Endothelial cell of hepatic sinusoid (primary cell): ENCODE measurements at regions not wholly inside any gene's neighbourhood (a gene's known extent, or its start where the extent isn't known, plus 50 kb on each side); places are given as distances from the start of the nearest gene placed in this dataset.
"Not testable (repeated sequence)": the region's sequence is repeated elsewhere in the genome, so short reads cannot be mapped to it uniquely, and the experiment has no call there.

Source experiments
- in situ Hi-C: cut with HindIII; loops from 2 replicates; pipeline ENCODE4 v1.10.0; 2017; ENCODE audit warnings: low sequenced_read_pairs

DNA sequence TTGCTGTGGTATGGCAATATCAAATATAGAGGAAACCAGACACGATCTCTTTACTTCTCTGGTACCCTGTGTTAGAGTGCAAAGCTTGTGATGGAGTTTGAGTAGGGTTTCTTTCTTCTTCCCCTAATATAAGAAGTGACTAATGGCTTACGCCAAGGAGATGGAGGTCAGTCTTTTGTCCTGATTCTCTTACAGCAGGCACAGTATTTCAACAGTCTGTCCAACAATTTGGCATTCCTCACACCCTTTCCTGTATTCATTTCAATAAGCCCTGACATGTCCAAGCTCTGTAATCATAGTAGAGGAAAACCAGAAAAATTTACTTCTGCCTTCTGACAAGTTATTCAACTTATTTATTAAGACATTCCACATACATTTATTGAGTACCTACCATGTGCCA is 546.2 kb downstream of the TMEM135 start:
- in situ Hi-C loops, result no loop called here

DNA sequence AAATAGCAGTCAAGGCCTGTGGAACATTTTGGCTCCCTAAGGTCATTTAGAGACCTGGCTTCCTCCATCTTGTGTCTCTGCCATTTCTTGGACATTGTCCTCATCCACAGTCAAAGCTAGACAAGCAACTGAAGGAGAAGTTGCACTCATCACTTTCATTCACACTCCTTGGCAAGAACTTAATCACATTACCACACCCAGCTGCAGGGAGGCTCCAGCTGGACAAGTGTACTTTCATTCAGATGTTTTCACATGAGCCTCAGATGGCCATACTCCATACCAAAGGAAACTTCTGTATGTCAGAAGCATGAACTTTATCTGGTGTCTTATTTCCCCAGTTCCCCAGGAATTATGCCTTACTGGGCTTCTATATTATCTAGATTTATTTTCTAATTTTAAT is 537.4 kb downstream of the TMEM135 start:
- in situ Hi-C loops, result no loop called here

DNA sequence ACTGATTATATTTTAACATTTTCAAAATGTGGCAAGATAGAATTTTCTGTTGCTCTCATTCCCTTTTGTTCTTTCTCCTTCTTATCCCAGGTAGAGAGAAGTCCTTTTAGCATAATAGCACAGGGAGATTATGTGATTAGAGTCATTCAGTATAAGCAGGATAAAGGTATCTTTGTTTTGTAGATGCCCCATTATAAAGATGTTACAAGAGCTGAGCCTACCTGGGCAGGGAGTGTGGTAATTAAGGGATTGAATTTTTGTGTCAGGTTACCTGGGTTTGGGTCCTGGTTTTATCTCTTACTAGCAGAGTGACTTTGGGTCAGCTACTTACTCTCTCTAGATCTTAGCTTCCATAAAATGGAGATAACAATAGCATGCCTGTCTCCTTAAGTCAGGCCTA is 536.5 kb downstream of the TMEM135 start:
- in situ Hi-C loops, result no loop called here

- in situ Hi-C loops, result no loop called here
Observed at GRCh38 chr11:87573708-87574107, 536.0 kb downstream of the TMEM135 start.

DNA sequence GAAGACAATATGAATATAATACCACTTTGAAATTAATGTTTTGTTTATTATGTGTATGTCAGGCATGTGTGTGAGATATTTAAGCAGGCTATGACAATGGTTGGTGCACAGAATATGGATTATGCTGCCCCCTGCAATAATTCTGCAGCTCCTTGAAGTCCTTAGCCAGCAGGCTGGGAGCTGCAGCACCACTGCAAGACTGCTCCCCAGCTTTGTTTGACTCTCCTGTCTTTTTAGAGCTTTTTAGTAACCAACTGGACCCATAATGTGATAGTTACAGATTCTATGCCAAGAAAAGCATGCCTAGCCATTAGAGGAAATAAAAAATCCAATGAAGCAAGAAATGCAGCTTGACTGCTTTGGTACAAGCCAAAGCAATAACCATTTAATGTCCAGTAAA is 535.1 kb downstream of the TMEM135 start:
- in situ Hi-C loops, result no loop called here

- in situ Hi-C loops, result no loop called here
Observed at GRCh38 chr11:87560352-87560751, 522.6 kb downstream of the TMEM135 start.

GRCh38 chr11:87559852-87560251 is 522.1 kb downstream of the TMEM135 start:
- in situ Hi-C loops, result not testable (repeated sequence)

- in situ Hi-C loops, result no loop called here
Observed at GRCh38 chr11:87555101-87555500, 517.4 kb downstream of the TMEM135 start.

GRCh38 chr11:87548797-87549196 is 511.1 kb downstream of the TMEM135 start:
- in situ Hi-C loops, result no loop called here

DNA sequence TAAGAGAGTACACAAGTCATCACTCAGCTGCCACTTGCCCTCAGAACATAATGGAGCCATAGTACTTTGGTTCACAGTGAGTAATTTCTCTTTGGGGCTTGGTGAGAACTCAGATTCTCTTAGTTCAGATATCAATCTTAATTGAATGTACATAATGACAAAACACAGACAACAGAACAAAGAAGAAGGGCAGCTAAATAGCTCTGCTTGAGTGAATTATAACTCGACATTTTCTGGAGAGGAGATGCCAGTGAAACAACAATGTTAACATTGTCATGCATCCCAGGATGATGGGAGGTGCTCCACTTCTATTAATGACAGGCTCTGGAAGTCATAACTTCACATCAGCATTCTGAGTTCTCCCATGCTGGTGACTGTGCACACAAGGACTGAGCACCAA is 508.1 kb downstream of the TMEM135 start:
- in situ Hi-C loops, result no loop called here

DNA sequence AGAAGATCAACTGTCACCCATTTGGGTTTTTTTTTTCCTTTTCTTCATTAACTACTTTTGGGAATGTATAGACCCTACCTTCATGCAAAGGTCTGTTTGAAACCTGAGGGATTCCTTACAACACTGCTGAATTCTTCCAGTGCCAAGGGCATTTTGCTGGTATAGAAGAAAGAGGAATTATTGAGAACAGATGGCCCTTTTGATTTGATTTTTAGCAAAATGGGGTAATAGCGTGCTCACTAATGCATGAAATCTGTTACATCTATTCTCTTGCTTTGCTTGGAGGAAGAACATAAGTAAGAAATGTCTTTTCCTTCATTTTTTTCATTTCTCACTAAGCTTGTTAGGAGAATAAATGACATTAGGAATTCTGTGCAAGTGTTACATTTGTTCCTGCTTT is 501.9 kb downstream of the TMEM135 start:
- in situ Hi-C loops, result no loop called here

DNA sequence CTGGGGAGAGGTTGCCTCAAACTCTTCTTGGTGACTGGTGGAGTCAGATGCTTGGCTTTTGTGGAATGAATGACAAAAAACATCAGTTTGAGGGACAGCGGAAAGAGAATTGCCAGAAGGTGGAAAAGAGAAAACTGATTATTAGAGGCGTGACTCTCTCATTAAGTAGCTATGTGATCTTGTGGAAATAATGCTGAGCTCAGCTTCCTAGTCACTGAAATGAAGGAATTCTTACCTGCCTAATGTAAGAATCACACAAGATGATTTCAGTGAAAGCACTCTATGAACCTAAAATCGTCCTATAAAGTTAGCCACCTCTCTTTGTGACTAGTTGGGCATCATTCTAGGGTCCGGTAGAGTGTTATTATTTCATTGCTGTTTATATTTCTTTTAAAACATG is 498.8 kb downstream of the TMEM135 start:
- in situ Hi-C loops, result no loop called here

- in situ Hi-C loops, result no loop called here
Observed at GRCh38 chr11:87536016-87536415, 498.3 kb downstream of the TMEM135 start.

DNA sequence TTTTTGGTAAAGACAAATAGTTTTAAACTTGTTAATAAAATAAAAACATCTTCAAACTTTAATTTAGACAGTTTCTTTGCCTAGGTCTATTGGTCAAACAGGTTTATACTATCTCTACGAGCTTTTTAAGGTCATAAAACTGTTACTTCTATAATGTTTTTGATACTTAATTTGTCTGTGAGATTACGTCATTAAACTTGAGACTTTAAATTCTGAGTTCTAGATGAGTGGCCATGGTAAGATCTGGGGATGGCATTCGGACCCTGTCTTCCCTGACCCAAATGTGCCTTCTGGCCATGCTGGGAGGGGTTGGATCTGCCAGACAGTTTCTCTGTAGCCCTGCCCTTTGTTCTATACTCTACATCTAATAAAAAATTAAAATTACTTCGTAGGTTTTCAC is 497.8 kb downstream of the TMEM135 start:
- in situ Hi-C loops, result no loop called here

DNA sequence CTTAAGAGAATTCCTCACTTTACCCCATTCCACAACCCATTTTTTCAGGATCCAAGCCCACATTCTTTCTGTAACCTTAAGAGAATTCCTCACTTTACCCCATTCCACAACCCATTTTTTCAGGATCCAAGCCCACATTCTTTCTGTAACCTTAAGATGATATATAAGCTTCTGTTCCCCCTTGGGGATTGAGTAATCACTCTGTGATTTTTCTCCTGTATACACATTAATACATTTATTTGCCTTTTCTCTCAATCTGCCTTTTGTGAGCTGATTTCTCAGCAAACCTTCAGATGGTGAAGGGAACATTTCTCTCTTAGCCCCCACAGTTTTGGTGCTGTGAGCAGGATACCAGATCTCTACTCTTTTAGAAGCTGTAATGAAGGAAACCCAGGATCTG is 494.1 kb downstream of the TMEM135 start:
- in situ Hi-C loops, result not testable (repeated sequence)

GRCh38 chr11:87529486-87529885 is 491.8 kb downstream of the TMEM135 start:
- in situ Hi-C loops, result no loop called here

DNA sequence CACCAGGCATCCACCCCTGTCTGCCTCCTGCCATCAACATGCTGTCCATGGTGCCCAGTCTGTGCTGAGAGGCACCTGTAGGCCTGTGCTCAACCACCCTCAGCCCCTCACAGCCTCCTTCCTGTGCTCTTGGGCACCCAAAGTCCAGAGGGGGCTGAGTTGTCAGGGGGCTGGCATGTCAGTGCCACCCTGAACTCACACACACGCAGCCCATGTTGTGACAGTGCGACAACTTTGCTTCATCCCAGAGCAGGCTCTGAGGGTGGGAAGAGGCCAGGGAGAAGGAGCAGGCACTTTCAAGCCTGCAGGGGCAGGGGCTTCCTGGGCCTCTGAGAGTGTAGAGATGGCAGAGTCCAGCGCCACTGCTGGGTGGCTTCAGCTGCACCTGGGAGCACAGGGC is 491.0 kb downstream of the TMEM135 start:
- in situ Hi-C loops, result no loop called here

DNA sequence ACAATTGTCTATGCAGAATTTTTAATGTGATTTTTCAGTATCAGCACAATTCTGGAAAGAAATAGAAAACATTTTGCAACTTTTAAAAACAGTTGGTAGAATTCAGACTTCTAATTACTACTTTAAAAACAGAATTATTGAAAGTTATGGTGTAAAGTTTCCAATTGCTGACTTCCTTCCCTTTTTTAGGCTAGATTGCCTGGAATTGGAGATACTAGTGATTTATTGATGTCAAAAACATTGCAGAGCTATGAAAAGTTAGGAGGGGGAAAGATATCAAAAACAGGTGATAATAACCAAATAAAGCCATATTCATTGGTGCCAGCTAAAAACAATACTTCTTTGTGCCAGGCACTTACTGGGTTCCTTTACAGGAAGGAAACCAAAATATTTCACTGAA is 485.5 kb downstream of the TMEM135 start:
- in situ Hi-C loops, result no loop called here

- in situ Hi-C loops, result no loop called here
Observed at GRCh38 chr11:87518266-87518665, 480.5 kb downstream of the TMEM135 start.

DNA sequence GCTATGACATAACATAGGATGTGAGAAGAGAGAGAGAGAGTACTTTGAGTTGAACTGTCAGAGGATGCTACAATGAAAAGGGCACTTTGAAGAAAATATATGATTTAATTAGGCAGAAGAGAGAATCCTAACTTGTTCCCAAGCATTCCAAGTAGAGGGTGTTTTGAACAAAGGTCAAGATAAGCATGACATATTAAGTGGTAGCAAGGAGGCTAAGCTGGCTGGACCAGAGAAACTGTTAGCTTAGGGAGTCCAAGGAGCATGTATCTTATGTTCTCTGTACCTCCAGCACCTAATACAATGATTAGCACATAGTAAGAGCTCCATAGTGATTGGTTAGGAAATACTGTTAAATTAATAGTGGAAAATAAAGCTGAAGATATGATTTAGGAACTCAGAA is 479.6 kb downstream of the TMEM135 start:
- in situ Hi-C loops, result no loop called here

GRCh38 chr11:87507722-87508121 is 470.0 kb downstream of the TMEM135 start:
- in situ Hi-C loops, result not testable (repeated sequence)

- in situ Hi-C loops, result not testable (repeated sequence)
Observed at GRCh38 chr11:87506946-87507345, 469.2 kb downstream of the TMEM135 start.

DNA sequence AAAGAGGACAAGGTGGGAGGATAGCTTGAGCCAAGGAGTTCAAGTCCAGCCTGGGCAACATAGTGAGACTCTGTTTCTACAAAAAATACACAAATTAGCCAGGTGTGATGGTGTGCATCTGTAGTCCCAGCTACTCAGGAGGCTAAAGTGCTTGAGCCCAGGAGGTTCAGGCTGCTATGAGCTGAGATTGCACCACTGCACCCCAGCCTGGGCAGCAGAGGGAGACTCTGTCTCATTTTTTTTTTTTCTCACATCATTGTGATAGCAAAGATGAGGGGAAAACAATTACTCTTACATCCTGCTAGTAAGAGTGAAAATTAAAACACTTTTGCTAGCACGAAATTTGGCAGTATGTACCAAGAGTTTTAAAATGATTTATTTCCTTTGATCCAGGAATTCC is 463.7 kb downstream of the TMEM135 start:
- in situ Hi-C loops, result no loop called here

DNA sequence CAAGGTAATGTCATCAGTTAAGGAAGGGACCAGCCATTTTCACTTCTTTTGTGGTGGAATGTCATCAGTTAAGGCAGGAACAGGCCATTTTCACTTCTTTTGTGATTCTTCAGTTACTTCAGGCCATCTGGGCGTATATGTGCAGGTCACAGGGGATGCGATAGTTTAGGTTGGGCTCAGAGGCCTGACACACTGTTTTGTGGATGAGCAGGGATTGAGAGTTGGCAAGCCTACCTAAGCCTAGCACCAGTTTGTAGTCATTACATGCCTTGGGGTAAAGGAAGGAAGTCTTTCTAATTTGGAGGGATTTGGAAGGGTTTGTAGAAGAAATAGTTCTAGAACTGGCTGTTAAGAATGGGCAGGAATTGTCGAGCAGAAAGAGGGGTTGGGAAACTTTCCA is 457.2 kb downstream of the TMEM135 start:
- in situ Hi-C loops, result not testable (repeated sequence)
